ENCODE measurements at regions not wholly inside any gene's neighbourhood (a gene's known extent, or its start where the extent isn't known, plus 50 kb on each side); places are given as distances from the start of the nearest gene placed in this dataset.

- TF ChIP-seq YY1 (IDR thresholded peaks at IDR 0.05; ENCODE audit: insufficient read depth, insufficient read length) (no peak), SUZ12 (IDR thresholded peaks at IDR 0.05; ENCODE audit: extremely low read depth, insufficient read depth, insufficient read length) (no peak), ZNF274 (IDR thresholded peaks at IDR 0.05; ENCODE audit: low read depth, low read length) (no peak)
These were observed 66.7 kb upstream of the FYN start for GRCh38 chr6:111939902-111940301.
